HCEC 1CT (cell line): ENCODE measurements at regions not wholly inside any gene's neighbourhood (a gene's known extent, or its start where the extent isn't known, plus 50 kb on each side); places are given as distances from the start of the nearest gene placed in this dataset.
"Not testable (repeated sequence)": the region's sequence is repeated elsewhere in the genome, so short reads cannot be mapped to it uniquely, and the experiment has no call there.

Experiments used
- DNase-seq: peaks from one replicate; pipeline ENCODE4 v3.0.0-alpha.2; 2017

DNA sequence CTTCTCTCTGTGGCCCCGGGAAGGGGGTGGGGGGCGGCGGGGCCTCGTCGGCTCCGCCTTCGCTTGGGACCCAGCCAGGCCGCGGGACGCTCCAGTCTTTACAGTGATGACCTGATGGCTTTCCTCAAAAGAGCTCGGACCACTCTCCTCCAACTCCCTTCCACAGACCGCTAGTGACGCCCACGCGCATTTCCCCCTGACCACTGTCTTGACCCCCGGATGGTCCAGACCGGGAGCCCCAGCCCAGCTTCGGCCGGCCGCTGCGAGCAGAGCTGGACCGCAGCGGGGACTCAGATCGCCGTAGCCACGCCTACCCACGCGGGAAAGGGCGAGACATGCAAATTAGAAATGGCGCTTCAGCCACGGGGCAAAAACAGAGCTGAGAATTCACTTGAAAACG lies 81.6 kb upstream of the RNU2-1 start:
- DNase-seq: no peak

GRCh38 chr17:43314611-43315011 lies 80.8 kb upstream of the RNU2-1 start:
- DNase-seq: no peak

DNA sequence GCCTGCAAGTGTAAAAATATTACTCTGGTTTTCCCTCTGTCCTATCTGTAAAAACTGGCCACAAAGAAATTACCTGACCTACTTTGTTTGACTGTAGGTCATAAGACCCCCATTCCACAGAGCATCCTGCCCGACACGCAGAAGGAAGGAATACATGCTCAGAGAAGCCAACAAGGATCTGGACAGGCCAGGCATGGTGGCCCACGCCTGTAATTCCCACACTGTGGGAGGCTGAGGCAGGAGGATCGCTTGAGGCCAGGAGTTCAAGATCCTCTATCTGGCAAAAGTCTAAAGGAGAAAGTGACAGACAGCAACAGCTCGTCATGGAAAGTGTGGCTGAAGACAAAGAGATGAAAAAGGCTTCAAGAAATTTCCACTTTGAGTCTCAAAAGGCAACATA lies 78.2 kb upstream of the RNU2-1 start:
- no peak for DNase-seq

DNA sequence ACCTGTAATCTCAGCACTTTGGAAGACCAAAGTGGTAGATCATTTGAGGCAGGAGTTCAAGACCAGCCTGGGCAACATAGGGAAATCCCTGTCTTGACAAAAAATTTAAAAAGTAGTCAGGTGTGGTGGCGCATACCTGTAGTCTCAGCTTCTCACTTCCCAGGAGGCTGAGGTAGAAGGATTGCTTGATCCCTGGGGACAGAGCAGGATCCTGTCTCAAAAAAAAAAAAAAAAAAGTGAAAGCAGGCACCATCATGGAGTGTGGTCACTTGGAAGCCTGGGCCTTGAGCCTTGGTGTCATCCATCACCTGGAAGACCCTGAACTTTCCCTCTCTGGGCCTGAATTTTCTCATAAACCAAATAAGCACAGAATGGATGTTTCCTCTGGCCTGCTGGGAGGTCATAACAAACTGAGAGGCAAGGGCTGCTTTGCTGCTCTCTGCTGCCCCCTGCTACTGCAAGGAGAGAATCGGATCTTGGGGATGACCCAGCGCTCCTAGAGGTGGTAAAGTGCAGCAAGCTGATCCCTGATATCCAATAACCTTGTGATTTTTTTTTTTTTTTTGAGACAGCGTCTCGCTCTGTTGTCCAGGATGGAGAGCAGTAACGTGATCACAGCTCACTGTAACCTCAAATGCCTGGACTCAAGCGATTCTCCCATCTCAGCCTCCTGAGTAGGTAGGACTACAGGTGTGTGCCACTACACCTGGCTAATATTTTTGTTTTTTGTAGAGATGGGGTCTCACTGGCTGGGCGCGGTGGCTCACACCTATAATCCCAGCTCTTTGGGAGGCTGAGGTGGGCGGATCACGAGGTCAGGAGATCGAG lies 75.9 kb upstream of the RNU2-1 start:
- DNase-seq: no peak

DNA sequence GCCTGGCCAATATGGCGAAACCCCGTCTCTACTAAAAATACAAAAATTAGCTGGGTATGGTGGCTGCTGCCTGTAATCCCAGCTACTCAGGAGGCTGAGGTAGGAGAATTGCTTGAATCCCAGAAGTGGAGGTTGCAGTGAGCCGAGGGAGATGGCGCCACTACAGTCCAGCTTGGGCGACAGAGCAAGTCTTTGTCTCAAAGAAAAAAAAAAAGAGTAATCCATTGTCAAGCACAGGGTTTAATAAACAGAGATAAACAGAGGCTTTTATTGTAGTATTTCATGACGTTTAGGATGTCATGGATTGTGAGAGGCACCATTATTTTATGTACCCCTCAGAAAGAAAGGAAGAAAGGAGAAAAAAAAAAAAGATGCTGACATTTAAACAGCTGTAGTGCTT lies 75.2 kb upstream of the RNU2-1 start:
- no peak for DNase-seq

DNA sequence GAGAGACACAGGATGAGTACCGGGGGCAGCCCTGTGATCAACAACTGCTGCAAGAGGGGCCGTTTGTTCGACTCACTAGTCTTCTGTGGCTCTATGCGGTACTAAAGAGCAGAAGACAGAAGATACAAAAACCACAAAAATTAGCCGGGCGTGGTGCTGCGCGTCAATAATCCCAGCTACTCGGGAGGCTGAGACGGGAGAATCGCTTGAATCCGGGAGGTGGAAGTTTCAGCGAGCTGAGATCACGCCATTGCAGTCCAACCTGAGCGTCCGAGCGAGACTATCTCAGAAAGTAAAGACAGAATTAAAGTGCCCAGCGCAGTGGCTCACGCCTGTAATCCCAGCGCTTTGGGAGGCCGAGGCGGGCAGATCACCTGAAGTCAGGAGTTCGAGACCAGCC lies 71.0 kb upstream of the RNU2-1 start:
- not testable (repeated sequence) for DNase-seq

- DNase-seq: not testable (repeated sequence)
These were observed 69.3 kb upstream of the RNU2-1 start for GRCh38 chr17:43303049-43303448.

DNA sequence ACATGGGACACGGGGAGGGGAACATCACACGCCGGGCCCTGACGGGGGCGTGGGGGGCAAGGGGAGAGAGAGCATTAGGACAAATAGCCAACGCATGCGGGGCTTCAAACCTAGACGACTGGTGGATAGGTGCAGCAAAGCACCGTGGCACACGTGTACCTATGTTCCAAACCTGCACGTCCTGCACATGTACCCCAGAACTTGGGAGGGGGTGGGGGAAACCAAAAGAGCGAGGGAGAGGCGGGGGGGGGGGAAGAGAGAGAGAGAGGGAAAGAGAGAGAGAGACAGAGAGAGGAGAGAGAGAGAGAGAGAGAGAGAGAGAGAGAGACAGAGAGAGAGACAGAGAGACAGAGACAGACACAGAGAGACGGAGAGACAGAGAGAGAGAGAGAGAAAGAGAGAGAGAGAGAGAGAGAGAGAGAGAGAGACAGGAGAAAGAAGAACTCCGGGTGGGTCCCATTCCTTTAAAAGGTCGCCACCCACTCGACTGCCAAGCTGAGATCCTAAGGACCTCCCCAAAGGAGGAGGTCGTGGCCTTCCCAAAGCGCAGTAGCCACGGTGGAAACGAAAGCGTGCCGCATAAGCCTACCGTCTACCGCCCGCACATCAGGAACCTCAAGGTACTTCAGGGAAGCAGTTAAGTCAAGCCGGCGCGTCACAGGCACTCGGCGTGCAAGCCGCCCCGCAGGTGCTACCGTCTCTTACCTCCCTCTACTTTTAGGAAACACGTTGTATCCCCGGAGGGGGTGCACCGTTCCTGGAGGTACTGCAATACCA lies 65.7 kb upstream of the RNU2-1 start:
- DNase-seq: not testable (repeated sequence)

- DNase-seq: not testable (repeated sequence)
These were observed 55.9 kb upstream of the RNU2-1 start for GRCh38 chr17:43289670-43290069.

- not testable (repeated sequence) for DNase-seq
These were observed 49.8 kb upstream of the RNU2-1 start for GRCh38 chr17:43283606-43284005.
